H1 (cell line): ENCODE measurements at regions not wholly inside any gene's neighbourhood (a gene's known extent, or its start where the extent isn't known, plus 50 kb on each side); places are given as distances from the start of the nearest gene placed in this dataset.

Source experiments
- CTCF ChIA-PET: fragments of 300-600 bp; sonication (Branson Sonifier 250); formaldehyde crosslinking; loops from one replicate; lab custom pipeline; 2021; ENCODE audit not compliant: partially characterized antibody; lab: Charles Lee
- POLR2A ChIA-PET: fragments of 300-600 bp; sonication (Branson Sonifier 250); formaldehyde crosslinking; loops from one replicate; lab custom pipeline; 2021; ENCODE audit warnings: inconsistent platforms; ENCODE audit not compliant: partially characterized antibody; lab: Charles Lee
- DNase-seq, 2 experiments: peaks; one replicate each; pipeline versions ENCODE4 v3.0.0 to v3.0.0-alpha.2; 2010 to 2022; ENCODE audit warnings: low spot score in 2 of 2, low read depth in 1 of 2, mixed read lengths in 1 of 2
- FAIRE-seq: peaks from 2 replicates; lab custom pipeline; 2011; peaks lifted over from hg19 to GRCh38; lab: Jason Lieb, UNC
- H2AFZ ChIP-seq: 2 replicates; pipeline ENCODE4 v1.8.1; 2012; ENCODE audit warnings: low read length, inconsistent platforms
- H2AK5ac ChIP-seq: 2 replicates; pipeline ENCODE4 v1.6.1; 2013; ENCODE audit warnings: low read depth, low read length
- H2BK120ac ChIP-seq: replicated peaks from 2 replicates; pipeline ENCODE3; 2013; ENCODE audit warnings: low read depth, low read length, inconsistent platforms
- H2BK12ac ChIP-seq: 2 replicates; pipeline ENCODE4 v1.6.1; 2013; ENCODE audit warnings: low read depth, low read length
- H2BK15ac ChIP-seq: 2 replicates; pipeline ENCODE4 v1.6.1; 2013; ENCODE audit warnings: low read length
- H2BK20ac ChIP-seq: 2 replicates; pipeline ENCODE4 v1.6.1; 2013; ENCODE audit warnings: low read length
- H2BK5ac ChIP-seq: 2 replicates; pipeline ENCODE4 v1.6.1; 2013; ENCODE audit warnings: low read depth, low read length
- H3K14ac ChIP-seq: 2 replicates; pipeline ENCODE4 v1.6.1; 2013; ENCODE audit warnings: inconsistent platforms; ENCODE audit not compliant: insufficient read length
- H3K18ac ChIP-seq: 2 replicates; pipeline ENCODE4 v1.6.1; 2013; ENCODE audit warnings: low read length; ENCODE audit errors: extremely low read depth
- H3K23ac ChIP-seq: 2 replicates; pipeline ENCODE4 v1.6.1; 2013; ENCODE audit warnings: inconsistent platforms; ENCODE audit not compliant: insufficient read length
- H3K23me2 ChIP-seq: 2 replicates; pipeline ENCODE4 v1.6.1; 2013; ENCODE audit warnings: low read depth, low read length
- H3K27ac ChIP-seq: 2 replicates; pipeline ENCODE4 v1.6.1; 2011; ENCODE audit warnings: low read depth, low read length, inconsistent platforms
- H3K27me3 ChIP-seq, 4 experiments: replicated peaks in 1 of 4; 1 replicate in 1 of 4; 2 replicates in 3 of 4; pipeline versions ENCODE4 v1.6.1 to v1.8.1; 2011 to 2013; ENCODE audit warnings: low read length in 3 of 4, mild to moderate bottlenecking in 3 of 4, inconsistent platforms in 2 of 4, mixed read lengths in 2 of 4, moderate library complexity in 1 of 4; ENCODE audit not compliant: control insufficient read depth in 3 of 4, insufficient read depth in 3 of 4; ENCODE audit errors: extremely low read depth in 1 of 4
- H3K36me3 ChIP-seq, 4 experiments: 2 replicates each; pipeline versions ENCODE4 v1.6.1 to v1.8.1; 2011 to 2013; ENCODE audit warnings: mild to moderate bottlenecking in 4 of 4, low read length in 3 of 4, moderate library complexity in 2 of 4, control low read depth in 1 of 4, inconsistent platforms in 1 of 4; ENCODE audit not compliant: insufficient read depth in 4 of 4, control insufficient read depth in 2 of 4
- H3K4ac ChIP-seq: replicated peaks from 2 replicates; pipeline ENCODE3; 2013; ENCODE audit warnings: low read length, low read depth, mixed read lengths, inconsistent platforms; ENCODE audit not compliant: insufficient read length
- H3K4me1 ChIP-seq, 4 experiments: replicated peaks in 1 of 4; 1 replicate in 1 of 4; 2 replicates in 3 of 4; pipeline versions ENCODE4 v1.6.1 to v1.8.1; 2011 to 2013; ENCODE audit warnings: low read length in 3 of 4, inconsistent platforms in 2 of 4, mixed read lengths in 1 of 4; ENCODE audit not compliant: insufficient read depth in 4 of 4, control insufficient read depth in 3 of 4
- H3K4me2 ChIP-seq, 2 experiments: 2 replicates each; pipeline versions ENCODE4 v1.6.1 to v1.8.1; 2011 to 2013; ENCODE audit warnings: low read depth in 2 of 2, low read length in 2 of 2, control low read depth in 1 of 2, inconsistent platforms in 1 of 2, mild to moderate bottlenecking in 1 of 2; ENCODE audit not compliant: insufficient read depth in 1 of 2
- H3K4me3 ChIP-seq, 4 experiments: fragments of 200-600, 300-600 bp in 1 of 4; sonication (generic), shearing (Covaris generic), sonication (Bioruptor Twin) in 1 of 4; 2 replicates each; pipeline versions ENCODE4 v1.5.1 to v1.8.1; 2011 to 2016; ENCODE audit warnings: low read length in 4 of 4, low read depth in 3 of 4, control low read depth in 2 of 4, inconsistent platforms in 2 of 4, mild to moderate bottlenecking in 2 of 4, mixed read lengths in 1 of 4, moderate library complexity in 1 of 4; ENCODE audit not compliant: insufficient read depth in 2 of 4; ENCODE audit errors: extremely low read depth in 1 of 4
- H3K56ac ChIP-seq: replicated peaks from 2 replicates; pipeline ENCODE3; 2013; ENCODE audit warnings: low read depth, mild to moderate bottlenecking, mixed read lengths, low read length, inconsistent platforms; ENCODE audit not compliant: insufficient read length
- H3K79me1 ChIP-seq: 2 replicates; pipeline ENCODE4 v1.6.1; 2013; ENCODE audit warnings: low read depth, low read length, control low read depth
- H3K79me2 ChIP-seq, 2 experiments: 2 replicates each; pipeline versions ENCODE4 v1.6.1 to v1.8.1; 2012 to 2013; ENCODE audit warnings: low read length in 2 of 2, mild to moderate bottlenecking in 2 of 2, inconsistent platforms in 1 of 2; ENCODE audit not compliant: insufficient read depth in 2 of 2, control insufficient read depth in 1 of 2
- H3K9ac ChIP-seq, 4 experiments: replicated peaks in 1 of 4; 1 replicate in 1 of 4; 2 replicates in 3 of 4; pipeline versions ENCODE4 v1.6.1 to v1.8.1; 2011 to 2013; ENCODE audit warnings: low read depth in 3 of 4, low read length in 3 of 4, control low read depth in 2 of 4, mild to moderate bottlenecking in 2 of 4, moderate library complexity in 2 of 4, inconsistent platforms in 1 of 4; ENCODE audit errors: extremely low read depth in 1 of 4
- H3K9me3 ChIP-seq, 2 experiments: 2 replicates each; pipeline versions ENCODE4 v1.6.1 to v1.8.1; 2012 to 2013; ENCODE audit warnings: mild to moderate bottlenecking in 2 of 2, moderate library complexity in 2 of 2, control low read depth in 1 of 2, inconsistent platforms in 1 of 2, low read depth in 1 of 2, low read length in 1 of 2, mixed read lengths in 1 of 2; ENCODE audit not compliant: insufficient read depth in 2 of 2
- H4K20me1 ChIP-seq, 2 experiments: replicated peaks in 1 of 2; 2 replicates each; pipeline versions ENCODE3 to v1.8.1; 2011 to 2013; ENCODE audit warnings: inconsistent platforms in 2 of 2, low read length in 2 of 2, mild to moderate bottlenecking in 1 of 2; ENCODE audit not compliant: insufficient read depth in 2 of 2, control insufficient read depth in 1 of 2
- H4K5ac ChIP-seq: 2 replicates; pipeline ENCODE4 v1.6.1; 2013; ENCODE audit warnings: low read length, low read depth, mixed read lengths, inconsistent platforms; ENCODE audit not compliant: insufficient read length
- H4K8ac ChIP-seq: 2 replicates; pipeline ENCODE4 v1.8.0; 2013; ENCODE audit warnings: mild to moderate bottlenecking, moderate library complexity, low read length, inconsistent platforms; ENCODE audit not compliant: insufficient read depth; ENCODE audit errors: extremely low read depth
- H4K91ac ChIP-seq: replicated peaks from 2 replicates; pipeline ENCODE3; 2013; ENCODE audit warnings: low read length, mixed read lengths, inconsistent platforms; ENCODE audit not compliant: insufficient read length
- BCL11A ChIP-seq, 2 experiments: IDR thresholded peaks; one replicate each; pipeline ENCODE4 v1.6.1; 2011; ENCODE audit warnings: low read depth in 2 of 2, low read length in 2 of 2, mild to moderate bottlenecking in 2 of 2
- BRCA1 ChIP-seq: IDR thresholded peaks from 2 replicates; pipeline ENCODE4 v1.6.1; 2012; ENCODE audit warnings: low read depth, low read length, improper control_type of control experiment
- CREB1 ChIP-seq: IDR thresholded peaks from 2 replicates; pipeline ENCODE4 v1.6.1; 2012; ENCODE audit warnings: inconsistent platforms
- EP300 ChIP-seq, 2 experiments: IDR thresholded peaks; 1 replicate in 1 of 2; 2 replicates in 1 of 2; pipeline ENCODE4 v1.6.1; 2011 to 2012; ENCODE audit warnings: low read depth in 2 of 2, low read length in 2 of 2, mild to moderate bottlenecking in 2 of 2, borderline replicate concordance in 1 of 2, inconsistent platforms in 1 of 2, moderate library complexity in 1 of 2
- EZH2 ChIP-seq: fragments of 200-600 bp; sonication (generic); IDR thresholded peaks from 2 replicates; pipeline ENCODE4 v1.7.1; 2012; ENCODE audit warnings: low read depth, mild to moderate bottlenecking, moderate library complexity, low read length, inconsistent platforms; ENCODE audit not compliant: severe bottlenecking
- HDAC2 ChIP-seq, 2 experiments: fragments of 300-600 bp in 1 of 2; sonication (generic) in 1 of 2; IDR thresholded peaks; 2 replicates each; pipeline ENCODE4 v1.6.1; 2011 to 2012; ENCODE audit warnings: low read depth in 2 of 2, low read length in 2 of 2, mild to moderate bottlenecking in 2 of 2, moderate library complexity in 2 of 2, borderline replicate concordance in 1 of 2, inconsistent platforms in 1 of 2
- HDAC6 ChIP-seq: IDR thresholded peaks from one replicate; pipeline ENCODE4 v1.7.1; 2012; ENCODE audit warnings: low read depth, mild to moderate bottlenecking, inconsistent platforms, low read length, moderate library complexity
- KDM1A ChIP-seq: fragments of 200-600, 300-600 bp; sonication (generic); IDR thresholded peaks from 2 replicates; pipeline ENCODE4 v1.7.1; 2016; ENCODE audit warnings: mild to moderate bottlenecking, low read length, borderline replicate concordance
- KDM4A ChIP-seq: IDR thresholded peaks from one replicate; pipeline ENCODE4 v1.7.1; 2012; ENCODE audit warnings: low read depth, mild to moderate bottlenecking, moderate library complexity, low read length, inconsistent platforms; ENCODE audit not compliant: severe bottlenecking
- NANOG ChIP-seq: IDR thresholded peaks from 2 replicates; pipeline ENCODE4 v1.6.1; 2011; ENCODE audit warnings: low read length, low read depth, mild to moderate bottlenecking, inconsistent platforms; ENCODE audit not compliant: insufficient read depth, poor library complexity, severe bottlenecking
- PHF8 ChIP-seq: fragments of 200-600 bp; sonication (generic); conservative IDR thresholded peaks from 2 replicates; pipeline ENCODE4 v1.7.1; 2012; ENCODE audit warnings: low read depth, mild to moderate bottlenecking, inconsistent platforms, low read length, moderate library complexity
- SIN3A ChIP-seq, 2 experiments: IDR thresholded peaks in 1 of 2; conservative IDR thresholded peaks in 1 of 2; 2 replicates each; pipeline ENCODE4 v1.6.1; 2011 to 2012; ENCODE audit warnings: low read length in 2 of 2, improper control_type of control experiment in 1 of 2, low read depth in 1 of 2, mild to moderate bottlenecking in 1 of 2
- SP1 ChIP-seq: IDR thresholded peaks from 2 replicates; pipeline ENCODE4 v1.6.1; 2011; ENCODE audit warnings: low read depth, low read length
- TAF1 ChIP-seq: IDR thresholded peaks from 2 replicates; pipeline ENCODE4 v1.6.1; 2011; ENCODE audit warnings: mild to moderate bottlenecking, low read depth, low read length
- YY1 ChIP-seq: IDR thresholded peaks from 2 replicates; pipeline ENCODE4 v1.6.1; 2011; ENCODE audit warnings: low read depth, mild to moderate bottlenecking, low read length
- WGBS, 2 experiments: shearing (Covaris generic) in 1 of 2; methylation state at CpG; one replicate each; pipeline versions ENCODE4 v1.1.6 to v1.1.7; 2013 to 2015; ENCODE audit warnings: low lambda C conversion rate in 2 of 2, mixed read lengths in 2 of 2, inconsistent platforms in 1 of 2, low coverage in 1 of 2, missing lambda C conversion rate in 1 of 2; ENCODE audit not compliant: insufficient replicate concordance in 2 of 2, insufficient coverage in 1 of 2, insufficient read length in 1 of 2; ENCODE audit errors: extremely low coverage in 1 of 2, missing lambda C conversion rate in 1 of 2; 5-methylcytosine and 5-hydroxymethylcytosine counted together

GRCh38 chr2:19759880-19760279 lies 141.9 kb downstream of the TTC32 start:
- H3K79me1 ChIP-seq: no peaks in the 10 kb centered on the region
- FAIRE-seq: no peak
- TF ChIP-seq HDAC2 (IDR thresholded peaks at IDR 0.05; ENCODE audit: borderline replicate concordance in 1 of 2, low read depth in 2 of 2, low read length in 2 of 2) (no peak), EP300 (IDR thresholded peaks at IDR 0.05; ENCODE audit: borderline replicate concordance in 1 of 2, low read depth in 2 of 2, low read length in 2 of 2) (no peak), HDAC6 (no peak), SIN3A (conservative IDR thresholded peaks at IDR 0.05 in 1 of 2, IDR thresholded peaks at IDR 0.05 in 1 of 2; ENCODE audit: low read depth in 1 of 2, low read length in 2 of 2) (no peak), KDM4A (no peak), CREB1 (no peak), SP1 (no peak), YY1 (no peak), BCL11A (IDR thresholded peaks at IDR 0.05; ENCODE audit: low read depth in 2 of 2, low read length in 2 of 2) (no peak), KDM1A (no peak), NANOG (no peak), EZH2 (no peak), TAF1 (no peak), BRCA1 (no peak), PHF8 (no peak)

More at GRCh38 chr2:19759880-19760279, 141.9 kb downstream of the TTC32 start:
- POLR2A ChIA-PET: no interaction called here
- H3K79me2 ChIP-seq: no peaks in the 10 kb centered on the region
- H3K4me2 ChIP-seq: no peak overlapping the region
- H3K4me1 ChIP-seq: no peaks in the 10 kb centered on the region
- no peak overlapping the region for H4K5ac ChIP-seq
- H2BK12ac ChIP-seq: no peak overlapping the region
- no peak overlapping the region for H3K27ac ChIP-seq
- H2BK15ac ChIP-seq: no peak overlapping the region
- H4K20me1 ChIP-seq: no peaks in the 10 kb centered on the region
- H3K23ac ChIP-seq: no peak overlapping the region
- no peak overlapping the region for H3K18ac ChIP-seq
- H2AK5ac ChIP-seq: no peak overlapping the region
- H3K9me3 ChIP-seq: no peaks in the 10 kb centered on the region
- no peak overlapping the region for H2BK120ac ChIP-seq
- no peak for DNase-seq
- no peak overlapping the region for H2BK20ac ChIP-seq
- H3K4me3 ChIP-seq: no peak overlapping the region
- no peaks in the 10 kb centered on the region for H3K27me3 ChIP-seq
- H3K56ac ChIP-seq: no peak overlapping the region
- no peak overlapping the region for H2AFZ ChIP-seq
- H3K36me3 ChIP-seq: no peaks in the 10 kb centered on the region; a peak in 2 of 8 replicates
- no peak overlapping the region for H3K9ac ChIP-seq
- CTCF ChIA-PET: interaction anchor here (0.8 to 1.8 kb wide), 4 partner anchors 9 to 46 kb away, joined by 3 to 8 read pairs (median 6); no protein-coding TSS in a partner anchor
- H4K8ac ChIP-seq: no peak overlapping the region
- no peak overlapping the region for H3K4ac ChIP-seq
- H2BK5ac ChIP-seq: no peak overlapping the region
- no peaks in the 10 kb centered on the region for H3K23me2 ChIP-seq
- 76% methylated on average over 6 of the region's 6 CpGs; no CpG with 5 or more reads in 1 of the 2 experiments for WGBS, 2 experiments
- no peak overlapping the region for H3K14ac ChIP-seq
- no peak overlapping the region for H4K91ac ChIP-seq
